HG03280 (cell line): ENCODE measurements at regions not wholly inside any gene's neighbourhood (a gene's known extent, or its start where the extent isn't known, plus 50 kb on each side); places are given as distances from the start of the nearest gene placed in this dataset.

ENCODE experiments used
- ATAC-seq: cut with Tn5 transposase; IDR thresholded peaks from one replicate; pipeline ENCODE4 v1.9.1; 2021; ENCODE audit warnings: mild to moderate bottlenecking, moderate library complexity; ENCODE audit not compliant: unreplicated experiment

- ATAC-seq, result no peak
Measured at GRCh38 chr4:4808086-4808485, 51.4 kb upstream of the MSX1 start.

- ATAC-seq, result no peak
Measured at GRCh38 chr4:4805887-4806286, 53.6 kb upstream of the MSX1 start.

GRCh38 chr4:4803912-4804296, 55.6 kb upstream of the MSX1 start:
- ATAC-seq, result no peak

- ATAC-seq, result no peak
Measured at GRCh38 chr4:4803216-4803911, 56.1 kb upstream of the MSX1 start.

- no peak for ATAC-seq
Measured at GRCh38 chr4:4800646-4801408, 58.6 kb upstream of the MSX1 start.

GRCh38 chr4:4794421-4794820, 65.0 kb upstream of the MSX1 start:
- ATAC-seq, result no peak

- ATAC-seq, result no peak
Measured at GRCh38 chr4:4792466-4792865, 67.0 kb upstream of the MSX1 start.

- no peak for ATAC-seq
Measured at GRCh38 chr4:4791299-4792111, 68.0 kb upstream of the MSX1 start.

GRCh38 chr4:4789462-4789861, 70.0 kb upstream of the MSX1 start:
- ATAC-seq, result no peak

GRCh38 chr4:4788573-4788972, 70.9 kb upstream of the MSX1 start:
- no peak for ATAC-seq

- no peak for ATAC-seq
Measured at GRCh38 chr4:4787421-4787820, 72.0 kb upstream of the MSX1 start.

GRCh38 chr4:4784379-4784778, 75.1 kb upstream of the MSX1 start:
- no peak for ATAC-seq

GRCh38 chr4:4783847-4784246, 75.6 kb upstream of the MSX1 start:
- ATAC-seq, result no peak

GRCh38 chr4:4782969-4783368, 76.5 kb upstream of the MSX1 start:
- no peak for ATAC-seq

- ATAC-seq, result no peak
Measured at GRCh38 chr4:4781936-4782707, 77.3 kb upstream of the MSX1 start.

GRCh38 chr4:4780729-4781244, 78.7 kb upstream of the MSX1 start:
- no peak for ATAC-seq

- no peak for ATAC-seq
Measured at GRCh38 chr4:4779486-4779885, 80.0 kb upstream of the MSX1 start.

- no peak for ATAC-seq
Measured at GRCh38 chr4:4779054-4779453, 80.4 kb upstream of the MSX1 start.

- ATAC-seq, result no peak
Measured at GRCh38 chr4:4778554-4778953, 80.9 kb upstream of the MSX1 start.

- no peak for ATAC-seq
Measured at GRCh38 chr4:4776934-4777333, 82.5 kb upstream of the MSX1 start.

- no peak for ATAC-seq
Measured at GRCh38 chr4:4776335-4776734, 83.1 kb upstream of the MSX1 start.
